Liver (tissue), 8 donors: ENCODE measurements at regions not wholly inside any gene's neighbourhood (a gene's known extent, or its start where the extent isn't known, plus 50 kb on each side); places are given as distances from the start of the nearest gene placed in this dataset.

Source experiments
- DNase-seq: peaks from one replicate; pipeline ENCODE4 v3.0.0-alpha.2; 2017; ENCODE audit warnings: low spot score
- H3K27ac ChIP-seq, 2 donors: one replicate each; pipeline ENCODE4 v1.7.0; 2013; ENCODE audit warnings: inconsistent platforms in 2 of 2, low read length in 2 of 2, control low read depth in 1 of 2, low read depth in 1 of 2, mild to moderate bottlenecking in 1 of 2
- H3K27me3 ChIP-seq, 4 donors: one replicate each; pipeline versions ENCODE4 v1.6.1 to v1.7.0; 2013; ENCODE audit warnings: low read length in 3 of 4, inconsistent platforms in 1 of 4, mild to moderate bottlenecking in 1 of 4, moderate library complexity in 1 of 4; ENCODE audit not compliant: control insufficient read depth in 4 of 4, insufficient read depth in 4 of 4
- H3K36me3 ChIP-seq, 4 donors: one replicate each; pipeline versions ENCODE4 v1.6.1 to v1.7.0; 2013; ENCODE audit warnings: low read length in 3 of 4, mild to moderate bottlenecking in 3 of 4, low read depth in 1 of 4, moderate library complexity in 1 of 4; ENCODE audit not compliant: control insufficient read depth in 4 of 4, insufficient read depth in 3 of 4
- H3K4me1 ChIP-seq, 4 donors: one replicate each; pipeline versions ENCODE4 v1.6.1 to v1.7.0; 2013; ENCODE audit warnings: low read length in 3 of 4, mild to moderate bottlenecking in 3 of 4, moderate library complexity in 1 of 4; ENCODE audit not compliant: control insufficient read depth in 4 of 4, insufficient read depth in 4 of 4
- H3K4me3 ChIP-seq, 3 donors: one replicate each; pipeline versions ENCODE4 v1.6.1 to v1.7.0; 2013; ENCODE audit warnings: low read length in 3 of 3, control low read depth in 1 of 3, low read depth in 1 of 3, mild to moderate bottlenecking in 1 of 3
- H3K9ac ChIP-seq, 2 donors: one replicate each; pipeline ENCODE4 v1.7.0; 2013; ENCODE audit warnings: low read length in 2 of 2, mild to moderate bottlenecking in 2 of 2, moderate library complexity in 2 of 2, control low read depth in 1 of 2, low read depth in 1 of 2
- H3K9me3 ChIP-seq, 4 donors: one replicate each; pipeline versions ENCODE4 v1.6.1 to v1.7.0; 2013; ENCODE audit warnings: low read length in 3 of 4; ENCODE audit not compliant: control insufficient read depth in 4 of 4
- ATF3 ChIP-seq: IDR thresholded peaks from 2 replicates; pipeline ENCODE4 v1.6.1; 2016; ENCODE audit warnings: antibody characterized with exemption
- CTCF ChIP-seq: fragments of 150-350 bp; IDR thresholded peaks from 2 replicates; pipeline ENCODE4 v1.5.1; 2017; ENCODE audit warnings: improper control_type of control experiment, low read depth, low read length; ENCODE audit not compliant: missing input control
- EGR1 ChIP-seq, 2 donors: IDR thresholded peaks; 2 replicates each; pipeline ENCODE4 v1.6.1; 2016 to 2018; ENCODE audit warnings: antibody characterized with exemption in 2 of 2, low read depth in 2 of 2
- FOXA1 ChIP-seq: IDR thresholded peaks from 2 replicates; pipeline ENCODE4 v1.6.1; 2016; ENCODE audit warnings: antibody characterized with exemption
- FOXA2 ChIP-seq: IDR thresholded peaks from 2 replicates; pipeline ENCODE4 v1.6.1; 2016; ENCODE audit warnings: antibody characterized with exemption
- GABPA ChIP-seq, 2 donors: IDR thresholded peaks in 1 of 2; conservative IDR thresholded peaks in 1 of 2; 2 replicates each; pipeline ENCODE4 v1.6.1; 2016; ENCODE audit warnings: antibody characterized with exemption in 2 of 2, mild to moderate bottlenecking in 1 of 2, moderate library complexity in 1 of 2
- HNF4A ChIP-seq, 2 donors: conservative IDR thresholded peaks; 2 replicates each; pipeline ENCODE4 v1.6.1; 2016; ENCODE audit warnings: antibody characterized with exemption in 2 of 2, mild to moderate bottlenecking in 2 of 2
- HNF4G ChIP-seq: IDR thresholded peaks from 2 replicates; pipeline ENCODE4 v1.6.1; 2016; ENCODE audit warnings: antibody characterized with exemption
- JUND ChIP-seq, 2 donors: IDR thresholded peaks; 2 replicates each; pipeline ENCODE4 v1.6.1; 2016; ENCODE audit warnings: antibody characterized with exemption in 2 of 2
- MAX ChIP-seq: IDR thresholded peaks from 2 replicates; pipeline ENCODE4 v1.6.1; 2016; ENCODE audit warnings: antibody characterized with exemption
- NR2F2 ChIP-seq: IDR thresholded peaks from 2 replicates; pipeline ENCODE4 v1.6.1; 2016; ENCODE audit warnings: antibody characterized with exemption
- RAD21 ChIP-seq, 2 donors: IDR thresholded peaks; 2 replicates each; pipeline ENCODE4 v1.6.1; 2016; ENCODE audit warnings: antibody characterized with exemption in 2 of 2, mild to moderate bottlenecking in 2 of 2
- REST ChIP-seq: IDR thresholded peaks from 2 replicates; pipeline ENCODE4 v1.6.1; 2016; ENCODE audit warnings: antibody characterized with exemption, mild to moderate bottlenecking
- RXRA ChIP-seq, 2 donors: IDR thresholded peaks; 2 replicates each; pipeline ENCODE4 v1.6.1; 2017 to 2018; ENCODE audit warnings: antibody characterized with exemption in 2 of 2, mild to moderate bottlenecking in 1 of 2
- SP1 ChIP-seq: IDR thresholded peaks from 2 replicates; pipeline ENCODE4 v1.6.1; 2018; ENCODE audit warnings: antibody characterized with exemption, mild to moderate bottlenecking
- TAF1 ChIP-seq: conservative IDR thresholded peaks from 2 replicates; pipeline ENCODE4 v1.6.1; 2016; ENCODE audit warnings: antibody characterized with exemption, mild to moderate bottlenecking
- YY1 ChIP-seq: IDR thresholded peaks from 2 replicates; pipeline ENCODE4 v1.6.1; 2016; ENCODE audit warnings: antibody characterized with exemption, mild to moderate bottlenecking
- ZBTB33 ChIP-seq: IDR thresholded peaks from 2 replicates; pipeline ENCODE4 v1.6.1; 2016; ENCODE audit warnings: antibody characterized with exemption
- WGBS: extraction: QIAGEN DNeasy Blood & Tissue Kit; methylation state at CpG from one replicate; pipeline ENCODE4 v1.1.7; 2013; 5-methylcytosine and 5-hydroxymethylcytosine counted together
- donor health status: healthy.
- donor health status: healthy.
- donor health status: healthy.
- donor health status: healthy.
- donor health status: healthy.

GRCh38 chr1:222384531-222384930 is 163.4 kb downstream of the HHIPL2 start:
- H3K27ac ChIP-seq = no peak overlapping the region
- H3K36me3 ChIP-seq = no peaks in the 10 kb centered on the region
- no peak overlapping the region for H3K4me3 ChIP-seq
- H3K4me1 ChIP-seq = no peaks in the 10 kb centered on the region
- no peaks in the 10 kb centered on the region for H3K9me3 ChIP-seq
- H3K9ac ChIP-seq = no peak overlapping the region
- H3K27me3 ChIP-seq = no peaks in the 10 kb centered on the region
- TF ChIP-seq ATF3 (no peak), JUND (IDR thresholded peaks at IDR 0.05) (no peak), REST (no peak), TAF1 (no peak), HNF4G (no peak), ZBTB33 (no peak), MAX (no peak), YY1 (no peak), FOXA1 (no peak), EGR1 (IDR thresholded peaks at IDR 0.05; ENCODE audit: low read depth in 2 of 2) (no peak), SP1 (no peak), RXRA (IDR thresholded peaks at IDR 0.05) (no peak), CTCF (no peak), NR2F2 (no peak), FOXA2 (no peak), RAD21 (IDR thresholded peaks at IDR 0.05) (no peak), HNF4A (conservative IDR thresholded peaks at IDR 0.05) (no peak), GABPA (IDR thresholded peaks at IDR 0.05 in 1 of 2, conservative IDR thresholded peaks at IDR 0.05 in 1 of 2) (no peak)
- no peak for DNase-seq

- no peak overlapping the region for H3K9ac ChIP-seq
- H3K27ac ChIP-seq = no peak overlapping the region
- no peak overlapping the region for H3K4me3 ChIP-seq
- no peaks in the 10 kb centered on the region for H3K9me3 ChIP-seq
- no peaks in the 10 kb centered on the region for H3K36me3 ChIP-seq
- no peak for DNase-seq
- WGBS = 63% methylated on average over 3 of the region's 3 CpGs
- H3K4me1 ChIP-seq = no peaks in the 10 kb centered on the region
- H3K27me3 ChIP-seq = no peaks in the 10 kb centered on the region
- TF ChIP-seq CTCF (no peak), RAD21 (IDR thresholded peaks at IDR 0.05) (no peak), HNF4G (no peak), EGR1 (IDR thresholded peaks at IDR 0.05; ENCODE audit: low read depth in 2 of 2) (no peak), YY1 (no peak), NR2F2 (no peak), FOXA2 (no peak), MAX (no peak), HNF4A (conservative IDR thresholded peaks at IDR 0.05) (no peak), REST (no peak)
These were observed 165.7 kb downstream of the HHIPL2 start for GRCh38 chr1:222382171-222382570.
